ENCODE measurements at regions not wholly inside any gene's neighbourhood (a gene's known extent, or its start where the extent isn't known, plus 50 kb on each side); places are given as distances from the start of the nearest gene placed in this dataset.

- no peak for TF ChIP-seq POLR2A (IDR thresholded peaks at IDR 0.05)
- no peak for TF ChIP-seq CTCF (IDR thresholded peaks at IDR 0.05 in 4 of 5, conservative IDR thresholded peaks at IDR 0.05 in 1 of 5)
These were observed 1094.0 kb upstream of the B3GALT2 start for GRCh38 chr1:194280463-194280862.
